ENCODE measurements at regions not wholly inside any gene's neighbourhood (a gene's known extent, or its start where the extent isn't known, plus 50 kb on each side); places are given as distances from the start of the nearest gene placed in this dataset.

DNA sequence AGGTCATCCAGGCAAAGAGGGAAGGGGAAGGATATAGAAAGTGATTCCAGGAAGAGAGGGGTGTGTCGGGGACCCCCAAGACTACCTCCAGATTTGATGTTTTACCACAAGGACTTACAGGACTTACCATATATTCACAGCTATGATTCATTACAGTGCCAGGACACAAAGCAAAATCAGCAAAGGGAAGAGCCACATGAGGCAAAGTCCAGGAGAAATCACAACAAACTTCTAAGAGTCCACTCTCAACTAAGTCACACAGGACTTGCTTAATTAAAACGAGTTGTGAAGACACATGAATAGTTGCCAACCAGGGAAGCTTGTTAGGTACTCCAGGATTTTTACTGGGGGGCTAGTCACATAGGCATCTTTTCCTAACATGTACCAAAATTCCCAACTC, 217.3 kb downstream of the TTLL7 start:
- TF ChIP-seq CTCF (IDR thresholded peaks at IDR 0.05) = no peak
- ATAC-seq (no peak), DNase-seq (no peak)
- intact Hi-C loops (cut with DNase I) = no loop called here
- H3K27me3 ChIP-seq (ENCODE audit: low read depth) = no peaks in the 10 kb centered on the region
- H3K4me1 ChIP-seq = no peaks in the 10 kb centered on the region
- H3K9me3 ChIP-seq = peaks cover 7% of the 10 kb centered on the region
- no peaks in the 10 kb centered on the region for H3K36me3 ChIP-seq
- H3K4me3 ChIP-seq = no peak overlapping the region
- H3K27ac ChIP-seq = no peak overlapping the region

- no peaks in the 10 kb centered on the region for H3K27me3 ChIP-seq (ENCODE audit: low read depth)
- ATAC-seq = no peak
Measured at GRCh38 chr1:83779565-83779964, 219.4 kb downstream of the TTLL7 start.

DNA sequence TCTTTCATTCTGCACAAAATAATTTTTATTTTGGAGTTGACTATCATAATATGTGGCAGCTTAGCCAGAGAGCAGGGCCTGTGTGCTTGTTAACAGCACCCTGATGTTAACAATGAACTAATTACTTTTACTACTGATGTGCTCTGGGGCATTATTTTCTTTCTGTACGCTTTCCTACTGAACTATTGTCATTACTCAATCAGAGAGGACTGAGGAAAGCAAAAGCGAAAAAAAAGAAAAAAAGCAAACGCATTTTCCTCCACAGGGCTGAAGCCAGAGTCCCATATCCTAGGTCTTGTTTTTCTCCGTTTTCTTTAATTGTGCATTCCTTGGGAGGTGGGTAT, 221.2 kb downstream of the TTLL7 start:
- H3K4me3 ChIP-seq = no peak overlapping the region
- no peaks in the 10 kb centered on the region for H3K4me1 ChIP-seq
- ATAC-seq (no peak), DNase-seq (no peak)
- H3K9me3 ChIP-seq = no peaks in the 10 kb centered on the region
- no peak for TF ChIP-seq CTCF (IDR thresholded peaks at IDR 0.05)
- no peaks in the 10 kb centered on the region for H3K36me3 ChIP-seq
- no peak overlapping the region for H3K27ac ChIP-seq
- H3K27me3 ChIP-seq (ENCODE audit: low read depth) = no peaks in the 10 kb centered on the region
- intact Hi-C loops (cut with DNase I) = no loop called here

More at GRCh38 chr1:83779565-83779964, 219.4 kb downstream of the TTLL7 start:
- H3K9me3 ChIP-seq = peaks cover 7% of the 10 kb centered on the region
- H3K4me3 ChIP-seq = no peak overlapping the region
- no peaks in the 10 kb centered on the region for H3K4me1 ChIP-seq
- no peak overlapping the region for H3K27ac ChIP-seq
- TF ChIP-seq CTCF (IDR thresholded peaks at IDR 0.05) = no peak
- H3K36me3 ChIP-seq = no peaks in the 10 kb centered on the region
- intact Hi-C loops (cut with DNase I) = no loop called here
- no peak for DNase-seq

DNA sequence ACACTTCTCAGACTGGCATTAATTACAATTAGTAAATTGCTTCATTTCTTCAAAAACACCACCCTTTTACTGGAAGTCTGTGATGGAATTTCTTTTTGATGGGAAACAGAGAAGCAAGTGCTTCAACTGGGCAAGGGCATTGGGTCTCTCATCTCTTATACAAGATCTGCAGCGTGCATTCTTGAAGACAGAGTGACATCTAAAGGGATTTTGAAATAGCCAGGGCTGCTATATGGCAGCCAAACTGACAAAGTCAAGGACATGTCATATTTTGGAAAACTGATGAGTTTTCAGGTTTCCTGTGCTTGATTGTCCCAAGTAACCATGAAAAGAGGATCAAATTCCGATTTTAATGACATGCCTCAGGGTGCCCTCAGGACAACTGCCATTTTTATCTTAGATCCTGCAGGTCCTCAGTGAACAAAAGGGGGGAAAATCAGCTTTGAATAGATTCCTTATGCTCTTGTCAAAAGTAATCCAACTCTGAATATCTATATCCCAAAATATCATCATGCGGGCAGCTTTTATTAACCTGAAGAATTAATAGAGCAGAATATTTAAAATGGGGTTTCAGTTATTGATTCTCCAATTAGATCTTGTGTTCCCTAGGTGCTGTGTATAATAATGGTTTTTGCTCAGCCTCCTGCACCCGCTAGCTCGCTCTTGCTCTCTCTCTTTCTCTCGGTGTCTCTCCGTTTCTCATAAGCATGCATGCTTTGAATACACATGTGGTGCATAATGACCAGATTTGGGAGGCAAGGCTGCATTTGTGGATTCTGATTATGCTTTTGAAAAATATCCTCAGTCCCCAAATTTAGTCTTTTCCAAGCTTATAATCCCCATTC, 221.8 kb downstream of the TTLL7 start:
- TF ChIP-seq CTCF (IDR thresholded peaks at IDR 0.05) = no peak
- DNase-seq (no peak), ATAC-seq (no peak)
- H3K36me3 ChIP-seq = no peaks in the 10 kb centered on the region
- no peaks in the 10 kb centered on the region for H3K9me3 ChIP-seq
- H3K4me1 ChIP-seq = no peaks in the 10 kb centered on the region
- no peak overlapping the region for H3K4me3 ChIP-seq
- H3K27ac ChIP-seq = no peak overlapping the region
- no peaks in the 10 kb centered on the region for H3K27me3 ChIP-seq (ENCODE audit: low read depth)
- intact Hi-C loops (cut with DNase I) = no loop called here

GRCh38 chr1:83775977-83776603, 222.8 kb downstream of the TTLL7 start:
- TF ChIP-seq CTCF (IDR thresholded peaks at IDR 0.05) = no peak
- H3K4me3 ChIP-seq = no peak overlapping the region
- no peaks in the 10 kb centered on the region for H3K36me3 ChIP-seq
- no peaks in the 10 kb centered on the region for H3K9me3 ChIP-seq
- H3K27me3 ChIP-seq (ENCODE audit: low read depth) = no peaks in the 10 kb centered on the region
- intact Hi-C loops (cut with DNase I) = no loop called here
- H3K27ac ChIP-seq = no peak overlapping the region
- H3K4me1 ChIP-seq = no peaks in the 10 kb centered on the region
- DNase-seq (no peak), ATAC-seq (no peak)
